GM21825 (cell line): ENCODE measurements at regions not wholly inside any gene's neighbourhood (a gene's known extent, or its start where the extent isn't known, plus 50 kb on each side); places are given as distances from the start of the nearest gene placed in this dataset.
A peak's percentile ranks its signal among the peaks of the same experiment; 100 is the strongest.

ENCODE experiments used
- ATAC-seq: cut with Tn5 transposase; IDR thresholded peaks from one replicate; pipeline ENCODE4 v1.9.1; 2021; ENCODE audit warnings: mild to moderate bottlenecking, moderate library complexity; ENCODE audit not compliant: unreplicated experiment

DNA sequence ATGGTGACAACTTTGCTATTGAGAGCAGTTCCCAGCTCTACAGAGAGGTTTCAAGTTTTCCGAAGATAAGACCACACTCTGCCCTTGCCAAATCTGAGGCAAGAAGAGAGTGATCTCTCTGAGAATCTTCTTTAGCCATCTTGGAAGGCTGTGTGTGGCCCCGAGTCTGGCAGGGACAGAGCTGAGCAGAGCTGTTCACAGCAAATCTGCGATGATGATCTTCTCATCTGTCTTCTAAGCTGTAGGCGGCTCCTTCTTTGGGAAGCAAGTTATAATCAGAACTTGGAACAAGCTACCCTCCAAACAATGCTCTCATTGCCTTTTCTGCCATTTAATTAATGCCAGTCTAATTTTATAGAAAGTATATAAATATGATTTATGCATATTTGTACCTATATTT is 379.0 kb upstream of the MEF2C start:
- ATAC-seq: no peak

DNA sequence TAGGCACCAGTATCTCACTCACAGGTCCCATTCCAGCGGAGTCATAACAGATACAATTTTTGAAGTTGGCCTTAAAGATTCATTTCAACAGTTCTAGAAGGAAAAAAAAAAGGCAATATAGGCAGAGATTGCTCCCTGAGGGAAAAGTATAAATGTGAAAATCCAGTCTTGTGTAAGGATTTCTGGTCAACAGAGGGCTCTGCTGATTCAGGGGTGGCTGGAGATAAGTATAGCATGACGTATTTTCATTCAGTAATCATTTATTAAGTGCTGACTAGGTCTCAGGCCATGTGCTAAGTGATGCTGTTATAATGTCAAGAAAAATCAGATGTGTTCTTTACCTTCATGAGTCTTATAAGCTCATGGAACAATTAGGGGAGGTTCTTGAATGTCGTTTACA is 377.3 kb upstream of the MEF2C start:
- no peak for ATAC-seq

DNA sequence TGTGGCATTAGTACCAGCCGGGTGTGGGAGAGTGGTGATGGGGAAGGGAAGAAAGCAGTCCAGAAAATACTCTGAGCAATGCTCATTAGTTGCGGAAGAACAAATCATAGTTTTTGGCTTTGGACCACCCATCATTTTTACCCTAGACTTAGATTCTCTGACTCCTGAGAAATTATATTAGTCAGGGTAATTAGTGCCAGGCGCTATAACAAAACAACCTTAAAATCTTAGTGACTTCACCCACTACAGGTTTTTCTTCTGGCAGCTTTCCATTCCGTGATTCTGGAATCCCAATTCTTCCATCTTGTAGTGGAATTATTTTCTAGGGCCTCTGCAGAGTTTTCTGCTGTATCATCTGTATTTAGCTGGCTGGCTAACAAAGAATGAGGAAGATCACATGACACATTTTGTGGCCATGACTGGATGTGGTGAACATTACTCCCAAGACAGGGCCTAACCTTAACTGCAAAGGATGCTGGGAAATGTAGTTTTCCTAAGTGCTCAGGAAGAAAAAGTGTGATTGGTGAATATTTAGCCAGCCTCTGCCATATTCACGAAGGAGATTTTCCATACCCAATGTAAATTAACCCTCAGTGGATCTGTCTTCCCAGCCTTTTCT is 373.0 kb upstream of the MEF2C start:
- no peak for ATAC-seq

DNA sequence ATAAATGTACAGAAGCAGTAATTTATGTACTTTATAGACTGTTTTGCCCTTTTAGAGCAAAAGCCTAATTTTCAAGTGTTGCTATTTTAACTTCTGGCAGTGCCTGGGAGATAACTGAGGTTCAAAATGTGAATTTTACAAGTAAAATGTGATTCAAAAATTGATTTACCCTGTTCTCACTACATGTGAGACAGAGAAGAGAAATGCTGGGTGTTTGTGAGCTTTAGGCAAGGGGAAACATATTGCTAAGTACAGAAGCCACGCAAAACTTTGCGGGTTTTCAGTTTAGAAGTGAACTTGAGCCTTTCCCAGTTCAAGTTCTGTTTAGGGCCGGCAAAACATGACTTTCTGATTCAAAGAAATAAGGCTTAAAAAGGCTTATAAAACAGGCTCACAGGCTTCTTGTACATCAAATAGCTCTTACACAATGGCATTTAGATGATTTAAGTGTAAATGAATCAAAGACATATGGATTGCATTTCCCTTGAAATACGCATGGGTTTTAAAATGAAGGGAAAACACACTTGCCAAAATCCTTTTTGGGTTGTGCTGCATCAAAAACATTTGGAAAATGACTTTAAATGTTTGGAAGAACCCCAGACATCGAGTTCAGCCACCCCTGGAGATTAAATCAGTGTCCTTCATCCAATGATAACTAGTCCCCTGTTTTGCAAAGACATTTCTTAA is 370.8 kb upstream of the MEF2C start:
- ATAC-seq: no peak

DNA sequence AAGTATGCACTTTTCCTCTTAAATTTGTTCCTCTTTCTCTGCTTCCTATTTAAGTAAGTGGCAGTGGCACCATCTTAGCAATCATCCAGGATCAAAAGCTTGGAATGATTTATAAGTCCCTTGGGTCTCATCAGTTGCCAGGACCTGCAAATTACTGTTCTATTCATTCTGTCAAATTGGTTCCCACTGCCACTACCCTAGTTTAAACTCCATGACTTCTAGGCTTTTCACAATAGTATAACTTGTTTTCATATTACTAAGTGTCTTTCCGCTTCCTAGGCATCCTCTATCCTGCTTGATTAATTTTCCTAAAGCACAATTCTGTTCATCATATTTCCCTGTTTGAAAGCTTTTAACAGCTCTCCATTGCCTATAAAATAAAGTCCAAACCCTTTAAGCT is 363.9 kb upstream of the MEF2C start:
- no peak for ATAC-seq

DNA sequence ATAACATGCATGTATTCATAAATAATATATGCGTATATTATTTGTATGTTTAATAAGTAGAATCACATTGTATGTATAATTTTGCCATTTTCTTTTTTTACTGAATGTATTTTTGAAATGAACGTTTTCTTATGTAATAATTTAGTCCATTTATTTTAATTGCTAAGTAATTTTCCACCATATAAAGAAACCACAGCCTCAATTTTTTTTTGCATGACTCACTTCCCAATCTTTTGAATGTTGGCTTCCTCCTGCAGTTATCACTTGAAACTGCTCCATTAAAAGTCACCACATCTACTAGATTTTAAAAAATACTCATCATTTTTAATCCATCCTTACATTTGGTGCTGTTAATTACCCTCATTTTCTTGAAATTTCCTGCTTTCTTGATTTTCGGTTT is 363.3 kb upstream of the MEF2C start:
- ATAC-seq: no peak

DNA sequence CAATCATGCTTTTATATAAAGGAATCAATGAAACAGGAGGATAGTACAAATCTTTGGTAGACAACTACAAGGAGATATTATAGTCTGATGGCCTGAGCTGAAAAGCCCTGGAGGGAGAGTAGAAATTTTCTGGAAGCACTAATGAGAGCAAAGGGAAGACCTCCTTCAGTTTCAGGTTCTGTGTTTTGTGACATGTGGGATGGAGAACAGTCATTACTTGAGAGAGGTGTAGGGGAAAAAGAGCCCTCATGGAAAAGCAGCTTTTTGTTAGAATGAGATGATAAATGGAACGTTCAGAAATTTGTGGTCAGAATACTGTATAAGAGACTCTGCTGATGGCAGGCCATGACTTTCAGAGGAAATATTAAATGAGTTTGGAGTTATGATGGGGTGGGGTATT is 360.6 kb upstream of the MEF2C start:
- no peak for ATAC-seq

DNA sequence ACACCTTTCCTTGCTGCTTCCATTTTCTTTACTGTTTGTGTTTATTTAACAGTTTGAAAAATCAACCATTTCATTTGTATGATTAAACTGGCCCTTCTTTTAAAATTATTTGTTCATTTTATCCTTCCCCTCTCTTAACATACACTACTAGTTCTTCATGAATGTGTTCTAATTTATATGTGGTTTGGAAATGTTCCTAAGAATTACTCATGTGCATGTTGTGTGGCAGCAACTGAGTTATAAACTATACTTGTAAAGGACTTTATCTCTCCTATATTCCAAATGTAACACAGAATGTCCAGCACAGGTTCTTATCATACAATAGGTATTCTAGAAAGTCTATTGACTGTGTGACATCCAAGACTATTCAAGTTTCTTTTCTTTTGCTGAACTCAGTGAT is 358.2 kb upstream of the MEF2C start:
- ATAC-seq: no peak

DNA sequence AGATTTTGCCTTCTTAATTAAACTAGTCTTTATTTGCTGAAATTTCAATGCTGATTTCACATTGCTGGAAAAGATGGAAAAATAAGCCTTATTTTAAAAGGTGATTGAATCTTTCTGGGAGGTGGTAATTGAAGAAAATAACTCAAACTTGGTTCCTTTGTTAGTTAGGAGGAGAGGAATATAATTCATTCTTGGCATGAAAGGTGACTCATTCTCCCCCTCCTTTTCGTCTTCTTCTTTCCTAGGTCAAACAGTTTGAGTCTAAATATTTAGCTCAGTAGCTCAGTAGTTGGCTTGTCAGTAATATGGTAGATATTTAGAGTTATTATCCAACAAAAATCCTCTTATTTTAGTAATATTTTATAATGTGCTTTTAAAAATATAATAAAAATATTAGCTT is 353.9 kb upstream of the MEF2C start:
- no peak for ATAC-seq

DNA sequence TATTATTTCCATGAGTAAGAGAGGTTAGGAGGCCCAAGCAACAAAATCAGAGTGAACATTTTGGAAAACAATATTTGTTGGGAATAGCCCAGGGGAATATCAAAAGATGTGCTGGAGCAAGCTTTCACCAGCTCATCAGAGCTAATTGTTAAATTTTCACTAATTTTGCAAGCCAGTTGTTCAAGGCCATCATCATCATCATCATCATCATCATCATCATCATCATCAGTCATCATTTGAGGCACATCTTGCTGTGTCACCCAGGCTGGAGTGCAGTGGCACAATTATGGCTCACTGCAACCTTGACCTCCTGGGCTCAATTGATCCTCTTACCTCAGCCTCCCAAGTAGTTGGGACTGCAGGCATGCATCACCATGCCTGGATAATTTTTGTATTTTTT is 350.5 kb upstream of the MEF2C start:
- ATAC-seq: no peak

DNA sequence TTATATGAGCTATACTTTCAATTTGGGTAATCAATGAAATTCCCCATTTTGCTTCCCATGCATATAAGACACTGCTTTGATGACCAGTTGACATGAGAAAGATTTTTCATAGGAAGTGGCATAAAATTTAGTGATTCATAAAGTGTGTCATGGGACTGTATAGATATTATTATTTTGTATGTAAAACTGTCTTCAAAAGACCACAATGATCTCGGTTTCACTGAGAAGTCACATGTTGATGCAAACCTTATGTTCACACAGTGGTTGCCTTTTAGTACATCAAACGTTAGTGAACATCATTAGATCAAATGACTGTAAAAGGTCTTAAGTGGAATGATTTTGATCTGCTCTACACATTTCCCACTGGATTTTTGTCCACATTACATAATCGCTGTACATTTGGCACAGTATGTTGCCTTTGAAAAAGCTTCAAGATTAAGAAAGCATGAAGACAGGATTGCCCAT is 349.2 kb upstream of the MEF2C start:
- ATAC-seq: peak; percentile 95

DNA sequence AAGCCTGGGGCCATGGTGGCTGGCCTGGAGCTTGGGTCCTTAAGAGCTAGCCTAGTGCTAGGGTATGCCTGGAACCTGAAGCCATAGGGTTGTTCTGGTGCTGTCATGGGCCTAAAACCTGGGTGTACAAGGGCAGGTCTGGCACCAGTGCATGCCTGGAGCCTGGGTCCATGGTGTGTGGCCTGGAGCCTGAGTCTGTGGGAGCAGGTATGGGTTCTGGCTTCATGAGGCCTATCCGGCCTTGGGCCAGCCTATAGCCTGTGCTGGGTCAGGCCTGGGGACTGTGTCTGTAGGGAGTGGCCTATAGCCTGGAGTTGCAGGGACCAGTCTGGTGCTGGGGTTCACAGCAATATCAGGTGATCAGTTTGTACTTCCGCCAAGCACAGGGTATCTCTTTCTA is 347.2 kb upstream of the MEF2C start:
- ATAC-seq: no peak

DNA sequence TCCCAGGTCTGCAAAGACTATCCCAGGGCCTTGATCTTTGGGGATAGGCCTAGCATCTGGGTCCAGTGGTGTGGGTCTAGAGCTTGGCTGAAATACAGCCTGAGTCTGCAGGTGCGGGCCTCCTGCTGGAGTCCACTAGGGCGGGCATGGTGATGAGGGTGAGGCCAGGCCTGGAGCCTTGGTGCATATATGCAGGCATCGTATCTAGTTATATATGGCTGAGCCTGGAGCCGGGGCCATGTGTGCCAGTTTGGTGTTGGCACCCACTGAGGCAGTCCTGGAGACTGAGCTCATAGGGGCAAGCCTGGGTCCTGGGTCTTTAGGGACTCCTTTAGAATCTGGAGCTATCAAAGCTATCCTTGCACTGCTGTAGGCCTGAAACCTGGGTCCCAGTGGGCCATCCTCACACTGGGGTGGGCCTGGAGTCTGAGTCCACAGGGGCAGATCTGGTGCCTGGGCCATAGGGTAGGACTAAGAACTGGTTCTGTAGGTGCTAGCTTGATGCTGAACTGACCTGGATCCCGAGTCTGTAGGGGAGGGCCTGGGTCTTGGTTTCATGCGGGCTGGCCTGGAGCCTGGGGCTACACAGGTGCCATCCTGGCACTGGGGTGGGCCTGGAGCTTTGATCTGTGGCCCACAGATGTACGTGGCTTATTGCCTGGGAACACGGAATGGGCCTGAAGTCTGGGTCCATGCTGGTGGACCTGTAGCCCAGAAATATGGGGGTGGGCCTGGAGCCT is 346.5 kb upstream of the MEF2C start:
- no peak for ATAC-seq

DNA sequence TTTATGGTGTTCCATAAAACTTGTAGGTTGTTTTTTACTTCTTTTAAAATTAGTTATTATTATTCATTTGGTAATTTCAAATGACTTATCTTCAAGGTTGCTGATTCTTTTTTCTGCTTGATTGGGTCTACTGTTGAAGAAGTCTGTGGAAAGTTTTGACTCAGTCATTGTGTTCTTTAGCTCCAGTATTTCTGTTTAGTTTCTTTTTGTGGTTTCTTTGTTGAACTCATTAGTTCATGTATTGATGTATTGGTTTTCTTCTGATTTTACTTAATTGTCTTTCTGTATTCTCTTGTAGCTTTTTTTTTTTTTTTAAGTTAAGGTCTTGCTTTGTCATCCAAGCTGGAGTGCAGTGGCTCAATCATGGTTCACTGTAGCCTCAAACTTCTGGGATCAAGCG is 345.4 kb upstream of the MEF2C start:
- ATAC-seq: no peak

DNA sequence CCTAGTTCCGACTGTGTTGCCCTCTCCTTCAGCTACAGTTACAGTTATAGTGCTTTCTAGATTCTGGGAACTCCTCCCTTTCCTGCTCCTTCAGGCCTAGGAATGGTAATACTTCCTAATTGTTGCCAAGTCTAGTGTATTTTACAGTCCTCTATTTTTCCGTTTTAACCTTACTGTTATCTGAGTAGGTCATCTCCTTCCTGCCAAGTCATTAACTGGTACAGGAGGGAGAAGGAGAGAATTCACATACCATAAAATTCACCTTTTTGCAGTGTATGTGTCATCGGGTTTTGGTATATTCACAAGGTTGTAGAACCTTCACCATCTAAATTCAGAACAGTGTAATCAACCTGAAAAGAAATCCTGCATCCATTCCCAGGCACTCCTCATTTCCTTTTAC is 335.4 kb upstream of the MEF2C start:
- no peak for ATAC-seq

DNA sequence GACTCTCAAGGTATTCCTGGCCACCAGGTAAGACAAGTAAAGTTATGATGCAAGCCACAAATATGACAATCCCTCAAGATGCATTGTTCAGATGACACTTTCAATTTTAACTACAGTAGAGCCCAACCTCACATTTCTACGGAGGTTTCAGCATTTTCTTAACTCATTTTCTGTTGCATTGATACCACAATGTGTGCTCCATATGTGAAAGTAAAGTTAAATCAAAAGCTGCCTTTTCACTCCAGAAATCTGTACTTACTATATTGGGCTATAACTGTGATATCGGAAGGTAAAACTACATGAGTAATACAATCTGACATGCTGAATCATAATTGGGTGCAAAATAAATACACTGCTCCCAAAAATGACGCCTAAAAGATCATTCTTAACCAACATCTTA is 333.6 kb upstream of the MEF2C start:
- ATAC-seq: no peak

DNA sequence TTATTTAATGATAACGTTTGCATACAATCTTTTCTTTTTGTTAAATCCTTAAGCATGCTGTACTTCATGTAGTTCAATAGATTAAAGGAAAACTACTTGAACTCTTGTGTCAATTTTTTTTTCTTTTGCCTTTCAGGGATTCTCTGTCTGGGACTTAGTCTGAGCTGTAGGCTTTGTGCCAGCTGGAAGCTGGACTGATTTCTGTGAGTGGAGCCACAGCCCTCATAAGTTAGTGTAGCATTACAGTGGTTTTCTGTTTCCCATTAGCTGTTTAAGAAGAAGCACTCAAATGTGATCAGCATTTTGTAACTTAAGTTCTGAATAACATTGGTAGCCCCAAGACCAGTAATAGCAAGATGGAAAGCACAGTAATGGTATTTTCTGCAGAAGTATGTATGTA is 330.6 kb upstream of the MEF2C start:
- no peak for ATAC-seq

DNA sequence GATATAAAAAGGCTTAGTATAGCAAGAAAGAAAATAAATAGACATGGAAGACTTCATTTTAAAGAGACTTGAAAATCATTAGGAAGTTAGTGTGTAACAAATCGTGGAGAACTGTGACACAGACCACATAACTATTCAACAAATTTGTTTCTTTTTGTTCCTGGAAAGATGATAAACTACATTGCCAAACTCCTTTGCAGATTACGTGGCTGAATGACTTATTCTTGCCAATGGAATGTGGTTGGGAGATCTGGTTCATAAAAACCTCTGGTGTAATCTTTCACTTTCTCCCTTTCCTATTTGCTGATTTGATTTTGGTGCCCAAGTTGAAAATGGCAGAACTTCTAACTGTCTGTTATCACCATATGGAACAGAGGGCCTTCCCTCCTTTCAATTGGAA is 328.9 kb upstream of the MEF2C start:
- no peak for ATAC-seq

DNA sequence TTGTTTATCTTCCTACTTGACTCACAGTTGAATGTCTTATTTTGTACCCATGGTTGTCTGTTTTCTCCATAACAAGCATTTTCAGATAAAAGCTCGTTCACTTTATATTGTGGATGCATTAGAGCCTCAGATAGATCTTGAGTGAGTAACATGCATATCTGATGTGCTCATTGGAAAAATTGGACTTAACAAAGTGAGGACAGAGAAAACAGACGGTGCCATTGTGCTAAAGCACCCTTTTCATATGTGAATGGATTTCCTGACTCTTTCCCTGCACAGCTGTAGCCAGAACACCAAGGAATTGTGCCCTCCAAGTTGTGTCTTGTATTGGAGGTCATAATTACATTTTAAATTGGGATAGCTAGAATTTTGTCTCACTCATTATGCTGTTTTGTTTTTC is 325.8 kb upstream of the MEF2C start:
- no peak for ATAC-seq

DNA sequence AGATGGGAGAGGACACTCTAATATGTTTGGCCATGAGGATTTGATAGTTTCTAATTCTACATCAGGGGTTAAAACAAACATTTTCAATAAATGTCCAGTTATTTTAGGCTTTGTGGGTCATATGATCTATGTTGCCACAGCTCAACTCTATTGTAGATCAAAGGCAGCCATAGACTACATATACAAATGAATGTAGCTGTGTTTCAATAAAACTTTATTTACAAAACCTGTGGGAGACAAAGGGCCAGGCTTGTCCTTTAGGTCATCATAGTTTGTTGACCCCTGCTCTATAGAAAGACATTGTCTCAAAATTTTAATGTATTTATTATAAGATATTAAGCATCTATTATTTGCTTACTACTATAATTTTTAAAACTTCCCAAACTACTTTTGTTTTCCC is 325.4 kb upstream of the MEF2C start:
- ATAC-seq: no peak

DNA sequence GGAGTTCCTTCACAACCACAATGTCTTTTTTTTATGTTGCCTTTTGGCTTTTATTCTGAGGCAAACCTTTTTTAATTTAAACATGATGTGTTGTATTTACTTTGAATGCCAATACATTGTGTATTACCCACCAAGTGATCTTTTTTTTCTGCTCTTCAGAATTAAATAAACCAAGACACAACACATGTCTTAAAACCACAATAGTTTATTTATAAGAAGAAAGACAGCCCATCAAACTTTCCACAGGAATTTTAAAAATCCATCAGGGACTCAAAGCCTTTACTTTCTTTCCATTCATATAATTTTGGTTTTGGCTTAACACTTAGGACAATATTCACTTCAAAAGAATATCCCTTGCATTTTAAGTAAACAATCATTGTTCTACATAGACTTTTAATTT is 321.8 kb upstream of the MEF2C start:
- ATAC-seq: no peak

DNA sequence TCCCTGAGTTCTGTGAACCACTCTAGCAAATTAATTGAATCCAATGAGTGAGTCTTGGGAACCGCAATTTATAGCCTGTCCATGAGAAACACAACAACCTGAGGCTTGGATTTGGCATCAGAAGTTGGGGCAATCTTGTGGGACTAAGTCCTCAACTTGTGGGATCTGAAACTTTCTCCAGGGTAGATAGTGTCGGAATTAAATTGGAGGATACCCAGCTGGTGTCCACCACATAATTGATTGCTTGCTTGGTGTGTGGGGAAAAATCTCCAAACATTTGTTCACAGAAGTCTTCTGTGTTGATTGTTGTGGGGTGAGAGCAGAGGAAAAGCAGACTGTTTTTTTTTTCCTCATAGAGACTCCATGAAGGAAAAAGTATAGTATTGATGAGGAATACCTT is 320.6 kb upstream of the MEF2C start:
- no peak for ATAC-seq
